ENCODE measurements at regions not wholly inside any gene's neighbourhood (a gene's known extent, or its start where the extent isn't known, plus 50 kb on each side); places are given as distances from the start of the nearest gene placed in this dataset.

GRCh38 chr11:45087086-45087899 is 59.1 kb upstream of the PRDM11 start:
- no peaks in the 10 kb centered on the region for H3K36me3 ChIP-seq (ENCODE audit: control insufficient read depth in 2 of 2, extremely low read depth in 1 of 2, insufficient read depth in 2 of 2, low read length in 2 of 2)
- H3K27ac ChIP-seq (ENCODE audit: control insufficient read depth, insufficient read depth, low read length), result no peak overlapping the region
- no peak overlapping the region for H3K9ac ChIP-seq (ENCODE audit: control insufficient read depth, extremely low read depth, insufficient read depth, low read length)
- H3K4me2 ChIP-seq (ENCODE audit: control insufficient read depth, extremely low read depth, insufficient read depth, low read depth, low read length), result no peak overlapping the region
- no peaks in the 10 kb centered on the region for H4K20me1 ChIP-seq (ENCODE audit: control insufficient read depth, extremely low read depth, insufficient read depth, low read length)
- H3K9me3 ChIP-seq (ENCODE audit: control insufficient read depth, low read depth, low read length), result no peaks in the 10 kb centered on the region
- FAIRE-seq, result no peak
- dilution Hi-C loops (cut with MboI; ENCODE audit: extremely low pct_ligation_motif_present, low sequenced_read_pairs), result no loop called here
- no peaks in the 10 kb centered on the region for H3K79me2 ChIP-seq (ENCODE audit: control insufficient read depth, insufficient read depth, low read length)
- no peak for TF ChIP-seq EZH2 (IDR thresholded peaks at IDR 0.05; ENCODE audit: low read length)
- TF ChIP-seq, protein P1, sequence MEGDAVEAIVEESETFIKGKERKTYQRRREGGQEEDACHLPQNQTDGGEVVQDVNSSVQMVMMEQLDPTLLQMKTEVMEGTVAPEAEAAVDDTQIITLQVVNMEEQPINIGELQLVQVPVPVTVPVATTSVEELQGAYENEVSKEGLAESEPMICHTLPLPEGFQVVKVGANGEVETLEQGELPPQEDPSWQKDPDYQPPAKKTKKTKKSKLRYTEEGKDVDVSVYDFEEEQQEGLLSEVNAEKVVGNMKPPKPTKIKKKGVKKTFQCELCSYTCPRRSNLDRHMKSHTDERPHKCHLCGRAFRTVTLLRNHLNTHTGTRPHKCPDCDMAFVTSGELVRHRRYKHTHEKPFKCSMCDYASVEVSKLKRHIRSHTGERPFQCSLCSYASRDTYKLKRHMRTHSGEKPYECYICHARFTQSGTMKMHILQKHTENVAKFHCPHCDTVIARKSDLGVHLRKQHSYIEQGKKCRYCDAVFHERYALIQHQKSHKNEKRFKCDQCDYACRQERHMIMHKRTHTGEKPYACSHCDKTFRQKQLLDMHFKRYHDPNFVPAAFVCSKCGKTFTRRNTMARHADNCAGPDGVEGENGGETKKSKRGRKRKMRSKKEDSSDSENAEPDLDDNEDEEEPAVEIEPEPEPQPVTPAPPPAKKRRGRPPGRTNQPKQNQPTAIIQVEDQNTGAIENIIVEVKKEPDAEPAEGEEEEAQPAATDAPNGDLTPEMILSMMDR (optimal IDR thresholded peaks at IDR 0.05 in 1 of 3, IDR thresholded peaks at IDR 0.05 in 1 of 3, conservative IDR thresholded peaks at IDR 0.05 in 1 of 3; ENCODE audit: extremely low read depth in 1 of 3, insufficient read depth in 2 of 3, low read length in 3 of 3), result no peak
- H3K4me3 ChIP-seq (ENCODE audit: control insufficient read depth in 2 of 3, extremely low read depth in 1 of 3, insufficient read depth in 2 of 3, low read depth in 1 of 3, low read length in 3 of 3), result no peak overlapping the region
- no peaks in the 10 kb centered on the region for H3K9me1 ChIP-seq (ENCODE audit: control insufficient read depth, extremely low read depth, insufficient read depth, low read length)
- DNase-seq (ENCODE audit: low read depth, low spot score), result no peak
- no peaks in the 10 kb centered on the region for H3K27me3 ChIP-seq (ENCODE audit: control insufficient read depth, extremely low read depth, insufficient read depth, low read length)
- H2AFZ ChIP-seq (ENCODE audit: control insufficient read depth, low read length), result no peak overlapping the region
- H3K4me1 ChIP-seq (ENCODE audit: control insufficient read depth, extremely low read depth, insufficient read depth, low read length), result peaks cover 37% of the 10 kb centered on the region

DNA sequence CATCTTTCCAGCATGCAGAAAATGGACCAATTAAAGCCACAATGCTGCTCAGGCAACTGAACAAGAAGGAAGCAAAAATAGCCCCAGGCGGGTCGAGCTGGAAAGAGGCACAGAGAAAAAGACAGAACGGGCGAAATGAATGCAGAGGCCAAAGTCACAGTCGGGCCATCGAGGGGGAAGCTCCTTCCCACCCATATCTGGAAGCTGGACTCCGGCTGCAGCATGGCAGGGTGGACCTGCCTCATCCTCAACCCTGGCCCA is 58.6 kb upstream of the PRDM11 start:
- H4K20me1 ChIP-seq (ENCODE audit: control insufficient read depth, extremely low read depth, insufficient read depth, low read length), result no peaks in the 10 kb centered on the region
- peaks cover 42% of the 10 kb centered on the region for H3K4me1 ChIP-seq (ENCODE audit: control insufficient read depth, extremely low read depth, insufficient read depth, low read length)
- H3K9me3 ChIP-seq (ENCODE audit: control insufficient read depth, low read depth, low read length), result no peaks in the 10 kb centered on the region
- TF ChIP-seq EZH2 (IDR thresholded peaks at IDR 0.05; ENCODE audit: low read length), result no peak
- TF ChIP-seq, protein P1 (optimal IDR thresholded peaks at IDR 0.05 in 1 of 3, IDR thresholded peaks at IDR 0.05 in 1 of 3, conservative IDR thresholded peaks at IDR 0.05 in 1 of 3; ENCODE audit: extremely low read depth in 1 of 3, insufficient read depth in 2 of 3, low read length in 3 of 3), result no peak
- FAIRE-seq (peak; percentile 60), DNase-seq (ENCODE audit: low read depth, low spot score) (no peak)
- no peaks in the 10 kb centered on the region for H3K27me3 ChIP-seq (ENCODE audit: control insufficient read depth, extremely low read depth, insufficient read depth, low read length)
- no peak overlapping the region for H3K9ac ChIP-seq (ENCODE audit: control insufficient read depth, extremely low read depth, insufficient read depth, low read length)
- no peak overlapping the region for H3K27ac ChIP-seq (ENCODE audit: control insufficient read depth, insufficient read depth, low read length)
- dilution Hi-C loops (cut with MboI; ENCODE audit: extremely low pct_ligation_motif_present, low sequenced_read_pairs), result no loop called here
- peak overlapping the region; percentile 8 for H2AFZ ChIP-seq (ENCODE audit: control insufficient read depth, low read length)
- H3K9me1 ChIP-seq (ENCODE audit: control insufficient read depth, extremely low read depth, insufficient read depth, low read length), result no peaks in the 10 kb centered on the region
- no peak overlapping the region for H3K4me2 ChIP-seq (ENCODE audit: control insufficient read depth, extremely low read depth, insufficient read depth, low read depth, low read length)
- H3K36me3 ChIP-seq (ENCODE audit: control insufficient read depth in 2 of 2, extremely low read depth in 1 of 2, insufficient read depth in 2 of 2, low read length in 2 of 2), result no peaks in the 10 kb centered on the region
- no peak overlapping the region for H3K4me3 ChIP-seq (ENCODE audit: control insufficient read depth in 2 of 3, extremely low read depth in 1 of 3, insufficient read depth in 2 of 3, low read depth in 1 of 3, low read length in 3 of 3)
- H3K79me2 ChIP-seq (ENCODE audit: control insufficient read depth, insufficient read depth, low read length), result no peaks in the 10 kb centered on the region
